GM21576 (cell line): ENCODE measurements at regions not wholly inside any gene's neighbourhood (a gene's known extent, or its start where the extent isn't known, plus 50 kb on each side); places are given as distances from the start of the nearest gene placed in this dataset.
"Not testable (repeated sequence)": the region's sequence is repeated elsewhere in the genome, so short reads cannot be mapped to it uniquely, and the experiment has no call there.

Source experiments
- ATAC-seq: cut with Tn5 transposase; IDR thresholded peaks from one replicate; pipeline ENCODE4 v1.9.1; 2021; ENCODE audit warnings: mild to moderate bottlenecking, moderate library complexity; ENCODE audit not compliant: unreplicated experiment

DNA sequence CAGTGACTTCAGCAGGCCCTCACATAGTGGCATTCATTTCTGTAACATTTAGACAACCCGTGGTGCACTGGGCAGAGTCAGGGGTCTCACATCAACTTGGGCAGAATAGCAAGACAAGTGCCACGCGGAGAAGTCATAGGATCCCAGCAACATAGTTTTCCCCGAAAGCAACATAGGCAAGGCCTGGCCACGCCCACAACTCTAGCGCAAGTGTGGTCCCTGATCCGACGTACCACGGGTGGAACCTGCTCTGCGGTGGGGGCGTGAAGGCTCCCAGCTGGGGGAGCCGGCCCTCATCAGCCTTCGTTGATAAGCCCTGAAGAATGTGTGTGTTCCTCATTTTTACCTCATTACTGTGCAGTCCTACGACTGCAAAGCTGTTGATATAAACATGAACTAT is 261.2 kb downstream of the EIPR1 start:
- ATAC-seq = no peak

DNA sequence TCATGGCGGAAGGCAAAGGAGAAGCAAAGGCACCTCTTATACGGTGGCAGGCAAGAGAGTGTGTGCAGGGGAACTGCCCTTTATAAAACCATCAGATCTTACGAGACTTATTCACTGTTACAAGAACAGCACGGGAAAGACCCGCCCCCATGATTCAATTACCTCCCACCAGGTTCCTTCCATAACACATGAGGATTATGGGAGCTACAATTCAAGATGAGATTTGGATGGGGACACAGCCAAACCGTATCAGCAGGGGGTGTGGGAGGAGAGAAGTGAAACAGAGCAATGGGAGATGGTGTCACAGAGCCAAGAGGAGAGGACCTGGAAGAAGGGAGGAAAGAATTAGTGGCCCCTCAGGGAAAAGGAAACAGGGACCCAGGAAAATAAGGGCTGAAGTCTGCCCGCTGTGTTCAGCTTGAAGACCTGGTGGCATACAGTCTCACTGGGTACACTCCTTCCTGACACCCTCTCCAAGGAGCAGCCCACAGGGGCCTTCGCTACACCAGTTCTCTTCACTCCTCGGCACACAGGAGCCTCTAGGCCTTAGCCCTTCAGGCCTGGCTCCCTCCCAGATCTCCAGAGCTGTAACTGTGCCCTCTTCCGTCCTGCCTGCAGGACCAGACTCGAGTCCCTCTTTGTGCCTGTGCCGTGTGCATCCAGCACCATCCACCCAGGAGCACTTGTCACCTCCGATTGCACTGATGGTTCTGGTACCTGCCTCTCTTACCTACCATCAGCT is 262.1 kb downstream of the EIPR1 start:
- ATAC-seq = no peak

DNA sequence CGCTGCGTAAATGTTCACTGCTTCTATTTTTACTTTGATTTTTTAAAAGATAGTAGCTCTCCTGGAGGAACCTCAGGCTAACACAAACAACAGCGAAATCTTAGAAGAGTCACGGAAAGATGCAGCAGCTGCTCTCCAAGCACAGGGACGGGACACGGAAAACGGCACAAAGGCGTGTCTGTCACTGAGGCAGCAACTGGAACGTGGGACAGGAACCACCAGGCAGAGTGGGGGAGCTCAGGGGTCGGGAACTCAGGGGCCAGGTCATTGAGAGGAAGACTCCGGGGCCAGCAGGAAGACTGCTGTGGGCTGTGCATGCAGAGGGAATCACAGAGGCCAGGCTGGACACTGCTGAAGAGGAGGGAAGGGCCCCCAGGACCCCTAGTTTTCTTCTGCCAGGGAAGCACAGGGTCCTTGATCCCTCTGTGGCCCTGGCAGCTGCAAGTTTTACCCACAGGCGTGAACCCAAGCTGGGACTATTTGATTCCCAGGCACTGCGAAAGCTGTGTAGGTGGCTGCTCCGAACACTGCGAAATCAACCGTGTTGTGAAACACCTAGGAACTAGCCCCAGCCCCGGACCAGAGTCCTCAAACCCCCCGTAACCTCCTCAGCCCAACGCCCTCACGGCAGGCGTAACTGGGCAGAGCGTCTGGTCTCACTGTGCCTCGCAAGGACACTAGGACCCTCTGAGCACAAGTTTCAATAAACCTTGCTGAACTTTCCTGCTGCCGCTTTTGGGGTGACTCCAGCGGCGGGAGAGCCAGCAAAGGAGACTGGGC is 263.0 kb downstream of the EIPR1 start:
- ATAC-seq = no peak

- ATAC-seq = no peak
These were observed 263.8 kb downstream of the EIPR1 start for GRCh38 chr2:3113769-3114168.

GRCh38 chr2:3113122-3113521 is 264.5 kb downstream of the EIPR1 start:
- no peak for ATAC-seq

GRCh38 chr2:3112553-3112952 is 265.1 kb downstream of the EIPR1 start:
- no peak for ATAC-seq

DNA sequence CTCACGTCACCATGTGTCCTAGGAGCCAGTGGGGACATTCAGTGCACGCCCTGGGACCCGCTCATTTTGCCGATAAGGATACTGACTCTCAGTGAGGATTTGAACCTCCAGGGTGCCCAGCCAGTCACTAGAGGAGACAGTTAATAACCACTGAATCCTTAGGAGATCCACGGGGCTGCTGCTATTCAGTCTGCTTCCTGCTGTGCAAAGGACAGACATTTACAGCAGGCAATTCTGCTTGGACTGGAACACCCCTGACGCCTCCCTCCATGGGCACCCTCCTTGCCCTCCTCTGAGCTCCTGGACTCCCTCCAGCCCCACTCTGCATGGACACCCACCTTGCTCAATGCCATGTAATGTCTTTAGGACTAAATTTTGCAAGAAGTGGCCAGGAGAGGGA is 265.5 kb downstream of the EIPR1 start:
- ATAC-seq = no peak

GRCh38 chr2:3110994-3111666 is 266.5 kb downstream of the EIPR1 start:
- ATAC-seq = no peak

DNA sequence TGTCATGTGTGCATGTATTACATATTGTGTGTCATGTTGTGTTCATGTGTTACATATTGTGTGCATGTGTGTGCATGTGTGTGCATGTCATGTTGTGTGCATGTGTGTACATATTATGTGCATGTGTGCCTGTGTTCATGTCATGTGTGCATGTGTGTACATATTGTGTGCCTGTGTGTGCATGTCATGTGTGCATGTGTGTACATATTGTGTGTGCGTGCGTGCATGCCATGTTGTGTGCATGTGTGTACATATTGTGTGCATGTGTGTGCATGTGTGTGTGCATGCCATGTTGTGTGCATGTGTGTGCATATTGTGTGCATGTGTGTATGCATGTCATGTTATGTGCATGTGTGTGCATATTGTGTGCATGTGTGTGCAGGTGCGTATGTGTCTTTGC is 267.1 kb downstream of the EIPR1 start:
- no peak for ATAC-seq

DNA sequence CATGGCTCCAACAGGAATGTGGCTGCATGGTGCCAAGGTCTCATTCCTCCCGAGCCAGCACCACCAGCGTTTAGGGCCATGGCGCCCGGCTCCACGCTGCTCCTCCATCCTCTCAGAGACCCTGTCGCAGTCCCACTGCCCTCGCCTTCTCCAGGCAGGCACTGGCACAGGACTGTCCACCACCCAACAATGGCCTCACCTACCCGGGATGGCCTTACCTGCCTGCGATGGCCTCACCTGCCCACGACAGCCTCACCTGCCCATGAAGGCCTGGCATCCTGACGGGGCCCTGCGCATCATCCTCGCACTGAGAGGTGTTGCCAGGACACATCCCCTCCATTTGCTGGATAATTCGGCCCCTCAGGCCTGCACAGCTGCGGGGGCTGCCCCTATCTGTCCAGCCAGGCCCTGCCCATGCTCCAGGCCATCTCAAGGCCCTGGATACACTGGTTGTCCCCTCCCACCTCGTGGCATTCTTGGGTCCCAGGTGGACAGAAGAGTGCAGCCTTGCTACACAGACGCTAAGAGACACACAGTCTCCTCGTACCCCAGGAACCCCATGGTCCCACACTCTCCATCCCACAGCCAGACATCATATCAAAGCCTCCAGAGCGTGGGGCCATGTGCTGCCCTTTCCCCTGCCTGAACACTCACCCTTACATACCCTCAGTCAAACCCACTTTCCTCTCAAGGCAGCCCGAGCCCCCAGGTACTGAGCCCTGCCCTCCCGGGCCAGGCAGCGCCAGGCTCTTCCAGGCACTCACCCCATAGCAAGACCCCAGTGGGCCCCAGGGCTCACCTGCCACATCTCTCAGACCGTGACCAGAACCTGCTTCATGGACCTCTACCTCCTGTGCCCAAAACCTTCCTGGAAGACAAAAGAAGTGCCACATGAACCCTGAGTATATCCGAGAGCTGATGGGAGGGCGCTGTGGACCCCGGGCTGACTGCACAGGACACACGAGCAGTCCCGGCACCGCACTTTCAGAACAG is 268.6 kb downstream of the EIPR1 start:
- ATAC-seq = no peak

GRCh38 chr2:3108105-3108504 is 269.5 kb downstream of the EIPR1 start:
- ATAC-seq = no peak

DNA sequence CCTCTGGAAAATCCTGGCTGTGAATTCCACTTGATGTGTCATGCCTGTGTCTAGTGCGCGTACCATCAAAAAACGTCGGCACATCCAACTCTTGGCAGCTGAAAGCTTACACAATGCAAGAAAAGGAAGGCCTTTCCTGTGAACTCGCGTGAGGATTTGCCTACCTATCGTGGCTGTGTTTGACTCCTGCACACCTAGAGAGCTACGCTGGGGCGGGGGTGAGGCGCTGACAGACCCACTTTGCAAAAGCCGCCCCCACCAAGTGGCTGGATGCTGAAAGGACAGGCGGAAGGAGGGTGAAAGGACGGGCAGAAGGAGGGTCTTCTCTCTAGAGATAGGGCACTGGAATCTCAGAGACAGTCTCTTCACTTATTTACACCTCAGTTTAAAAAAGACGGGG is 270.1 kb downstream of the EIPR1 start:
- no peak for ATAC-seq

- no peak for ATAC-seq
These were observed 271.6 kb downstream of the EIPR1 start for GRCh38 chr2:3105814-3106569.

DNA sequence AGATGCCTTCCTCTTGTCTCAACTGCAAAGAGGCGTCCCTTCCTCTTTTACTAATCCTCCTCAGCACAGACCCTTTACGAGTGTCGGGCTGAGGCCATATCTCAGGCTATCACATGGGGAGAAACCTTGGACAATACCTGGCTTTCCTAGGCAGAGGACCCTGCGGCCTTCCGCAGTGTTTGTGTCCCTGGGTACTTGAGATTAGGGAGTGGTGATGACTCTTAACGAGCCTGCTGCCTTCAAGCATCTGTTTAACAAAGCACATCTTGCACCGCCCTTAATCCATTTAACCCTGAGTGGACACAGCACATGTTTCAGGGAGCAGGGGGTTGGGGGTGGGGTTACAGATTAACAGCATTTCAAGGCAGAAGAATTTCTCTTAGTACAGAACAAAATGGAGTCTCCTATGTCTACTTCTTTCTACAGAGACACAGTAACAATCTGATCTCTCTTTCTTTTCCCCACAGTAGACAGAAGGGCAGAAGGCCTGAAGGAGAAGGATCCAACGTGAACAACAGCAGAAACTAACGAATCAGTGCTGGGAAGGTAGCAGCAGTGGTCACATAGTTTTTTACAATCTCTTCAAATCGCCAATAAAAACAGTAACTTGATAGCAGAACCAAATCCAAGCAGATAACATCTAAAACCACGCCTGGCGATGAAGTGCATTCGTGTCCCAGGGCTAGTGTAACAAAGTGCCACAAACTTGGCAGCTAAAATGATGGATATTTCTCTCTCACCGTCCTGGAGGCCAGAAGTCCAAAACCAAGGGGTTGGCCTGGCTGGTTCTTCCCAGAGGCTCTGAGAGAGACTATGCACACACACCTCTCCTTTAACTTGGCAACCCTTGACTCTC is 272.4 kb downstream of the EIPR1 start:
- ATAC-seq = not testable (repeated sequence)

DNA sequence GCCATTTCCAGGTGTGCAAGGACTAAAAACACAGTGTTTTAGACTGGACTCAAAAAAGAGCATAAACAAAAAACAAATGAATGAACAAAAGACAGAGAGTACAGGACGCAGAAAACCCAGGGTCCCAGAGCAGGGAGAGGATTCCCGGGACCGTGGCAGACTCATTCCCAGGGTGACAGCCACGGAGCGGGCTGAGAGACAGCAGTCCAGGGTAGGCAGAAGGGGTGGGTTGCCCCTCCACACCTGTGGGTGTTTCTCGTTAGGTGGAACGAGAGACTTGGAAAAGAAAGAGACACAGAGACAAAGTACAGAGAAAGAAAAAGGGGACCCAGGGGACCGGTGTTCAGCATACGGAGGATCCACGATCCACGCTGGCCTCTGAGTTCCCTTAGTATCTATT is 273.4 kb downstream of the EIPR1 start:
- ATAC-seq = no peak

DNA sequence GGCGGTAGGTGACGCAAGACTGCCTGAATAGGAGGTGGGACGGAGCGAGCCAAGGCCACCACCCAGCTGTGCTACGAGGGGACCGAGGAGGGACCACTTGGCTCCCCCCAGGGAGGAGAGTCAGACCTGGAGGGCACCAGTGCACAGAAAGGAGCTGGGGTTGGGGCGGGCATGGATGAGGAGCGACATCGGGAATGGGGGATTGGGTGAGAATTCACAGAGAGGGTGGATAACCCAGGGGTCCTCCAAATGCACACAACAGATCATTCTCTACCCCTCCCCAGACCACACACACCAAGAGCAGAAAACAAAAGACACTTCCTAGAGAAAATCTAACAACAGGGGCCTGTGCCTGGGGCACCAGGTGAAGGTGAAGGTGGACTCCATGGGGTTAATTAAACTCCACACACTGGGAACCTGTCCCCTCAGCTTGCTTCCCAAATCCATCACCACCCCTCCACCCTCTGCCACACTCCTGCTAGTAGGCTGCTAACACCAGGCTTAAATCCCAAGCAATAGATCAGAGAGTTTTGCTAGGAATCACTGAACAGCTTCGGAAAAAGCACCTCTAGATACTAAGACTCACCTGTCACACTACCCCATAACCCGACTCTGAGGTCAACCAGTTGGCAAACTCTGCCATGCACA is 274.6 kb downstream of the EIPR1 start:
- ATAC-seq = no peak

GRCh38 chr2:3102081-3102921 is 275.3 kb downstream of the EIPR1 start:
- ATAC-seq = no peak
